ENCODE measurements at regions not wholly inside any gene's neighbourhood (a gene's known extent, or its start where the extent isn't known, plus 50 kb on each side); places are given as distances from the start of the nearest gene placed in this dataset.

- FAIRE-seq: no peak
- Histone ChIP-seq H3K79me2 (ENCODE audit: control insufficient read depth, insufficient read depth, low read length) (no peaks in the 10 kb centered on the region), H3K9me3 (ENCODE audit: control insufficient read depth, low read depth, low read length) (no peaks in the 10 kb centered on the region)
Measured at GRCh38 chr2:18800240-18800971, 211.0 kb upstream of the NT5C1B start.

GRCh38 chr2:18799397-18799796, 210.0 kb upstream of the NT5C1B start:
- DNase-seq (ENCODE audit: low read depth, low spot score): no peak
- Histone ChIP-seq H3K27me3 (ENCODE audit: control insufficient read depth, extremely low read depth, insufficient read depth, low read length) (no peaks in the 10 kb centered on the region), H3K79me2 (ENCODE audit: control insufficient read depth, insufficient read depth, low read length) (no peaks in the 10 kb centered on the region), H3K4me1 (ENCODE audit: control insufficient read depth, extremely low read depth, insufficient read depth, low read length) (no peaks in the 10 kb centered on the region), H3K4me3 (ENCODE audit: control insufficient read depth in 2 of 3, extremely low read depth in 1 of 3, insufficient read depth in 2 of 3, low read depth in 1 of 3, low read length in 3 of 3) (no peak overlapping the region), H3K9ac (ENCODE audit: control insufficient read depth, extremely low read depth, insufficient read depth, low read length) (no peak overlapping the region), H2AFZ (ENCODE audit: control insufficient read depth, low read length) (no peak overlapping the region), H3K9me3 (ENCODE audit: control insufficient read depth, low read depth, low read length) (no peaks in the 10 kb centered on the region), H3K36me3 (ENCODE audit: control insufficient read depth in 2 of 2, extremely low read depth in 1 of 2, insufficient read depth in 2 of 2, low read length in 2 of 2) (no peaks in the 10 kb centered on the region), H3K27ac (ENCODE audit: control insufficient read depth, insufficient read depth, low read length) (no peak overlapping the region), H3K9me1 (ENCODE audit: control insufficient read depth, extremely low read depth, insufficient read depth, low read length) (no peaks in the 10 kb centered on the region), H3K4me2 (ENCODE audit: control insufficient read depth, extremely low read depth, insufficient read depth, low read depth, low read length) (no peak overlapping the region), H4K20me1 (ENCODE audit: control insufficient read depth, extremely low read depth, insufficient read depth, low read length) (no peaks in the 10 kb centered on the region)
- no peak for FAIRE-seq
- dilution Hi-C loops (cut with MboI; ENCODE audit: extremely low pct_ligation_motif_present, low sequenced_read_pairs): no loop called here
- TF ChIP-seq EZH2 (IDR thresholded peaks at IDR 0.05; ENCODE audit: low read length) (no peak), CTCF (optimal IDR thresholded peaks at IDR 0.05 in 1 of 3, IDR thresholded peaks at IDR 0.05 in 1 of 3, conservative IDR thresholded peaks at IDR 0.05 in 1 of 3; ENCODE audit: extremely low read depth in 1 of 3, insufficient read depth in 2 of 3, low read length in 3 of 3) (no peak)

More at GRCh38 chr2:18800240-18800971, 211.0 kb upstream of the NT5C1B start:
- Histone ChIP-seq H3K4me2 (ENCODE audit: control insufficient read depth, extremely low read depth, insufficient read depth, low read depth, low read length) (no peak overlapping the region), H3K27me3 (ENCODE audit: control insufficient read depth, extremely low read depth, insufficient read depth, low read length) (no peaks in the 10 kb centered on the region), H3K27ac (ENCODE audit: control insufficient read depth, insufficient read depth, low read length) (no peak overlapping the region), H2AFZ (ENCODE audit: control insufficient read depth, low read length) (no peak overlapping the region), H4K20me1 (ENCODE audit: control insufficient read depth, extremely low read depth, insufficient read depth, low read length) (no peaks in the 10 kb centered on the region), H3K9ac (ENCODE audit: control insufficient read depth, extremely low read depth, insufficient read depth, low read length) (no peak overlapping the region), H3K4me1 (ENCODE audit: control insufficient read depth, extremely low read depth, insufficient read depth, low read length) (no peaks in the 10 kb centered on the region), H3K36me3 (ENCODE audit: control insufficient read depth in 2 of 2, extremely low read depth in 1 of 2, insufficient read depth in 2 of 2, low read length in 2 of 2) (no peaks in the 10 kb centered on the region), H3K4me3 (ENCODE audit: control insufficient read depth in 2 of 3, extremely low read depth in 1 of 3, insufficient read depth in 2 of 3, low read depth in 1 of 3, low read length in 3 of 3) (no peak overlapping the region), H3K9me1 (ENCODE audit: control insufficient read depth, extremely low read depth, insufficient read depth, low read length) (no peaks in the 10 kb centered on the region)
- TF ChIP-seq EZH2 (IDR thresholded peaks at IDR 0.05; ENCODE audit: low read length): no peak
- DNase-seq (ENCODE audit: low read depth, low spot score): no peak
- dilution Hi-C loops (cut with MboI; ENCODE audit: extremely low pct_ligation_motif_present, low sequenced_read_pairs): no loop called here

Measured in keratinocyte (primary cell).